ENCODE measurements at regions not wholly inside any gene's neighbourhood (a gene's known extent, or its start where the extent isn't known, plus 50 kb on each side); places are given as distances from the start of the nearest gene placed in this dataset.

- TF ChIP-seq MED1 (CRISPR knock-in tag; IDR thresholded peaks at IDR 0.05; ENCODE audit: borderline replicate concordance) (no peak), ZNF507 (tag; conservative IDR thresholded peaks at IDR 0.05) (no peak), CTCF (IDR thresholded peaks at IDR 0.05 in 2 of 3, conservative IDR thresholded peaks at IDR 0.05 in 1 of 3; ENCODE audit: insufficient read depth in 2 of 3, low read depth in 1 of 3, low read length in 3 of 3) (no peak), JUND (IDR thresholded peaks at IDR 0.05; ENCODE audit: borderline replicate concordance, low read depth, low read length) (no peak), JUND (tag; IDR thresholded peaks at IDR 0.05; ENCODE audit: borderline replicate concordance, low read depth, low read length) (no peak), YBX1 (IDR thresholded peaks at IDR 0.05) (no peak), RBM34 (IDR thresholded peaks at IDR 0.05; ENCODE audit: borderline replicate concordance, insufficient read depth, low read length) (no peak), SIN3A (IDR thresholded peaks at IDR 0.05; ENCODE audit: borderline replicate concordance in 2 of 2, control insufficient read depth in 1 of 2, low read depth in 2 of 2, low read length in 2 of 2) (no peak)
Measured at GRCh38 chr2:131590896-131591295, 63.2 kb downstream of the CCDC74A start.

All from K562 (cell line).